Endothelial cell of umbilical vein (primary cell): ENCODE measurements at regions not wholly inside any gene's neighbourhood (a gene's known extent, or its start where the extent isn't known, plus 50 kb on each side); places are given as distances from the start of the nearest gene placed in this dataset.

Source experiments
- BruUV-seq: library from RNA; stranded (reverse); fragments of 400-500 nt; replicated peaks from 2 replicates; lab custom pipeline; 2021; lab: Mats Ljungman, UMichigan
- CTCF ChIA-PET: fragments of 300-600, 350-600 bp; sonication (Branson Sonifier 250); formaldehyde crosslinking; loops from one replicate; lab custom pipeline; 2021; ENCODE audit warnings: antibody characterized with exemption, inconsistent platforms; lab: Charles Lee
- POLR2A ChIA-PET: fragments of 300-600, 350-600 bp; sonication (Branson Sonifier 250); formaldehyde crosslinking; loops from one replicate; lab custom pipeline; 2021; ENCODE audit warnings: antibody characterized with exemption, inconsistent platforms; lab: Charles Lee
- DNase-seq: peaks from one replicate; pipeline ENCODE4 v3.0.0-alpha.2; 2011; ENCODE audit warnings: low read depth, low spot score
- FAIRE-seq: peaks from 2 replicates; lab custom pipeline; 2011; peaks lifted over from hg19 to GRCh38; lab: Jason Lieb, UNC
- H2AFZ ChIP-seq: 2 replicates; pipeline ENCODE4 v1.6.0; 2012; ENCODE audit warnings: low read depth, low read length, control low read depth, inconsistent platforms
- H3K27ac ChIP-seq: 2 replicates; pipeline ENCODE4 v1.5.1; 2011; ENCODE audit warnings: low read depth, mild to moderate bottlenecking, control low read depth, low read length, moderate library complexity; ENCODE audit not compliant: insufficient read depth
- H3K27me3 ChIP-seq, 2 experiments: 2 replicates each; pipeline versions ENCODE4 v1.6.0 to v1.6.1; 2011; ENCODE audit warnings: low read length in 2 of 2, mixed read lengths in 1 of 2; ENCODE audit not compliant: control insufficient read depth in 2 of 2, insufficient read depth in 2 of 2
- H3K36me3 ChIP-seq, 2 experiments: 2 replicates in 1 of 2; 3 replicates in 1 of 2; pipeline ENCODE4 v1.5.1; 2011; ENCODE audit warnings: low read length in 2 of 2, mild to moderate bottlenecking in 1 of 2, moderate library complexity in 1 of 2; ENCODE audit not compliant: control insufficient read depth in 2 of 2, insufficient read depth in 2 of 2; ENCODE audit errors: extremely low read depth in 1 of 2
- H3K4me1 ChIP-seq: 3 replicates; pipeline ENCODE4 v1.5.1; 2011; ENCODE audit warnings: mild to moderate bottlenecking, low read length; ENCODE audit not compliant: control insufficient read depth, insufficient read depth; ENCODE audit errors: extremely low read depth
- H3K4me2 ChIP-seq: 2 replicates; pipeline ENCODE4 v1.6.1; 2011; ENCODE audit warnings: low read length, control low read depth, mixed read lengths; ENCODE audit not compliant: insufficient read depth
- H3K4me3 ChIP-seq, 3 experiments: fragments of 200-600 bp in 1 of 3; sonication (generic), shearing (Covaris generic) in 1 of 3; replicated peaks in 1 of 3; 2 replicates each; pipeline ENCODE4 v1.5.1; 2011 to 2016; ENCODE audit warnings: control low read depth in 3 of 3, low read length in 3 of 3, mild to moderate bottlenecking in 2 of 3, inconsistent platforms in 1 of 3, low read depth in 1 of 3, moderate library complexity in 1 of 3; ENCODE audit not compliant: insufficient read depth in 1 of 3
- H3K79me2 ChIP-seq: 2 replicates; pipeline ENCODE4 v1.6.0; 2012; ENCODE audit warnings: low read length, inconsistent platforms; ENCODE audit not compliant: control insufficient read depth, insufficient read depth
- H3K9ac ChIP-seq: replicated peaks from 2 replicates; pipeline ENCODE3; 2011; ENCODE audit warnings: low read length, control low read depth; ENCODE audit not compliant: insufficient read depth; ENCODE audit errors: extremely low read depth
- H3K9me1 ChIP-seq: replicated peaks from 3 replicates; pipeline ENCODE4 v1.6.0; 2011; ENCODE audit warnings: mild to moderate bottlenecking, low read length; ENCODE audit not compliant: control insufficient read depth, insufficient read depth; ENCODE audit errors: extremely low read depth
- H3K9me3 ChIP-seq: replicated peaks from 2 replicates; pipeline ENCODE4 v1.5.1; 2012; ENCODE audit warnings: low read length, inconsistent platforms; ENCODE audit not compliant: control insufficient read depth, insufficient read depth
- H4K20me1 ChIP-seq: replicated peaks from 2 replicates; pipeline ENCODE3; 2011; ENCODE audit warnings: mild to moderate bottlenecking, low read length; ENCODE audit not compliant: control insufficient read depth, insufficient read depth; ENCODE audit errors: extremely low read depth
- EZH2 ChIP-seq: IDR thresholded peaks from 2 replicates; pipeline ENCODE4 v1.6.1; 2012; ENCODE audit warnings: borderline replicate concordance, low read depth, mild to moderate bottlenecking, moderate library complexity, low read length, inconsistent platforms; ENCODE audit not compliant: severe bottlenecking
- FOS ChIP-seq: IDR thresholded peaks from 2 replicates; pipeline ENCODE4 v1.6.1; 2011; ENCODE audit warnings: mild to moderate bottlenecking, low read length, moderate library complexity, borderline replicate concordance; ENCODE audit not compliant: insufficient read depth
- GATA2 ChIP-seq: IDR thresholded peaks from 2 replicates; pipeline ENCODE4 v1.7.0; 2011; ENCODE audit warnings: low read depth, mild to moderate bottlenecking, moderate library complexity, mixed read lengths, low read length; ENCODE audit not compliant: insufficient read length, insufficient read depth
- JUN ChIP-seq: IDR thresholded peaks from 2 replicates; pipeline ENCODE4 v1.6.1; 2011; ENCODE audit warnings: borderline replicate concordance, low read depth; ENCODE audit not compliant: insufficient read length, insufficient read depth
- MYC ChIP-seq: IDR thresholded peaks from one replicate; pipeline ENCODE4 v1.6.1; 2011; ENCODE audit warnings: mild to moderate bottlenecking, low read depth, low read length
- POLR2A ChIP-seq: IDR thresholded peaks from 2 replicates; pipeline ENCODE4 v1.6.1; 2012; ENCODE audit warnings: low read depth, mild to moderate bottlenecking, control low read depth, low read length
- POLR2AphosphoS5 ChIP-seq: IDR thresholded peaks from 2 replicates; pipeline ENCODE4 v1.6.1; 2012; ENCODE audit warnings: low read depth, mild to moderate bottlenecking, control low read depth, low read length, moderate library complexity; ENCODE audit not compliant: insufficient read depth
- dilution Hi-C: fragments of 300-500 bp; cut with MboI; formaldehyde crosslinking; loops from one replicate; pipeline ENCODE4 v1.15.0; 2019; ENCODE audit warnings: low sequenced_read_pairs; ENCODE audit not compliant: extremely low pct_ligation_motif_present
- intact Hi-C: fragments of 100-400 bp; cut with micrococcal nuclease; formaldehyde crosslinking; loops from one replicate; pipeline ENCODE4 v1.10.0; 2022
- TF ChIP-seq, protein P1 (sequence below), 2 donors: IDR thresholded peaks; 1 replicate in 1 of 2; 2 replicates in 1 of 2; pipeline ENCODE4 v1.5.1; 2011; ENCODE audit warnings: low read length in 2 of 2, mild to moderate bottlenecking in 2 of 2, moderate library complexity in 2 of 2, control low read depth in 1 of 2, inconsistent platforms in 1 of 2, low read depth in 1 of 2; ENCODE audit not compliant: insufficient read depth in 1 of 2; ENCODE audit errors: extremely low read depth in 1 of 2
- TF ChIP-seq, protein P2 (sequence below): IDR thresholded peaks from 2 replicates; pipeline ENCODE4 v1.6.1; 2011; ENCODE audit not compliant: insufficient read depth, insufficient read length

DNA sequence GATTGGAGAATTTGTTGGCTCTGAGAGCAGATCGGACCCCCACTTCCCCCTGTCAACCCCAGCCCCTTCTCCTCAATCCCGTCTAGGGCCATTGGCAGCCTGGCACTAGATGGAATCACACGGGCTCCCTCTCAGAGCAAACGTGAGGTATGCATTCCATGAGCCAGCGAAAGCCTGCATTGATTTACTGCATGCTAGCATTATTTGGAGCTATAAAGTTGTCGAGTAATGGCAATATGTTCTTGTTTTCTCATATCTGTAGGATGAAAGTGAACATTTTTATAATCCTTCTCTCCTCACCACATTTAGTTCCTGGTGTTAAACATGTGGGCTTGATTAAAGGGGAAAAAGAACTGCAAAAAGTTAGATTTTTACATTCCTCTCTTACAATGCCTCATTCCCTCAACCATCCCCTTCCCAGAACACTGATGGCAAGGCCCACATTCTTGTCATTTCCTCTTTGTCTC is 159.2 kb downstream of the SPRY1 start:
- dilution Hi-C loops, result no loop called here
- no peak overlapping the region for H3K27ac ChIP-seq

More for the DNA sequence above, 159.2 kb downstream of the SPRY1 start:
- Histone ChIP-seq H3K36me3 (no peaks in the 10 kb centered on the region), H3K27me3 (peaks cover 28 to 47% of the 10 kb centered on the region in 2 experiments), H3K4me1 (peaks cover 29% of the 10 kb centered on the region), H3K9me3 (no peaks in the 10 kb centered on the region), H3K4me3 (no peak overlapping the region), H4K20me1 (no peaks in the 10 kb centered on the region), H3K9me1 (no peaks in the 10 kb centered on the region), H3K4me2 (peak overlapping the region; percentile 39), H3K79me2 (no peaks in the 10 kb centered on the region), H2AFZ (no peak overlapping the region), H3K9ac (no peak overlapping the region)
- BruUV-seq, result no TSS peak
- TF ChIP-seq EZH2, result no peak
- TF ChIP-seq GATA2, result no peak
- no peak for TF ChIP-seq JUN
- TF ChIP-seq, protein P1, sequence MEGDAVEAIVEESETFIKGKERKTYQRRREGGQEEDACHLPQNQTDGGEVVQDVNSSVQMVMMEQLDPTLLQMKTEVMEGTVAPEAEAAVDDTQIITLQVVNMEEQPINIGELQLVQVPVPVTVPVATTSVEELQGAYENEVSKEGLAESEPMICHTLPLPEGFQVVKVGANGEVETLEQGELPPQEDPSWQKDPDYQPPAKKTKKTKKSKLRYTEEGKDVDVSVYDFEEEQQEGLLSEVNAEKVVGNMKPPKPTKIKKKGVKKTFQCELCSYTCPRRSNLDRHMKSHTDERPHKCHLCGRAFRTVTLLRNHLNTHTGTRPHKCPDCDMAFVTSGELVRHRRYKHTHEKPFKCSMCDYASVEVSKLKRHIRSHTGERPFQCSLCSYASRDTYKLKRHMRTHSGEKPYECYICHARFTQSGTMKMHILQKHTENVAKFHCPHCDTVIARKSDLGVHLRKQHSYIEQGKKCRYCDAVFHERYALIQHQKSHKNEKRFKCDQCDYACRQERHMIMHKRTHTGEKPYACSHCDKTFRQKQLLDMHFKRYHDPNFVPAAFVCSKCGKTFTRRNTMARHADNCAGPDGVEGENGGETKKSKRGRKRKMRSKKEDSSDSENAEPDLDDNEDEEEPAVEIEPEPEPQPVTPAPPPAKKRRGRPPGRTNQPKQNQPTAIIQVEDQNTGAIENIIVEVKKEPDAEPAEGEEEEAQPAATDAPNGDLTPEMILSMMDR (IDR thresholded peaks at IDR 0.05; ENCODE audit: extremely low read depth in 1 of 2, insufficient read depth in 1 of 2, low read depth in 1 of 2, low read length in 2 of 2), result no peak
- TF ChIP-seq POLR2AphosphoS5, result no peak
- TF ChIP-seq POLR2A, result no peak
- no peak for TF ChIP-seq FOS
- TF ChIP-seq MYC, result no peak
- TF ChIP-seq, protein P2, sequence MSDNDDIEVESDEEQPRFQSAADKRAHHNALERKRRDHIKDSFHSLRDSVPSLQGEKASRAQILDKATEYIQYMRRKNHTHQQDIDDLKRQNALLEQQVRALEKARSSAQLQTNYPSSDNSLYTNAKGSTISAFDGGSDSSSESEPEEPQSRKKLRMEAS, result no peak
- ChIA-PET CTCF (interaction anchor here (1.0 to 1.8 kb wide), 6 partner anchors 8 to 430 kb away, joined by 3 to 24 read pairs (median 4); no protein-coding TSS in a partner anchor), POLR2A (no interaction called here)
- DNase-seq, result no peak
- intact Hi-C loops, result loop anchor here (1.0 to 10.0 kb wide), 7 partner anchors 50 to 706 kb away; no protein-coding TSS in a partner anchor
- no peak for FAIRE-seq
